ENCODE measurements at regions not wholly inside any gene's neighbourhood (a gene's known extent, or its start where the extent isn't known, plus 50 kb on each side); places are given as distances from the start of the nearest gene placed in this dataset.
"Not testable (repeated sequence)": the region's sequence is repeated elsewhere in the genome, so short reads cannot be mapped to it uniquely, and the experiment has no call there.

- intact Hi-C loops (cut with DNase I): no loop called here
- DNase-seq (no peak), ATAC-seq (ENCODE audit: poor library complexity) (peak; percentile 56)
These were observed 300.7 kb downstream of the OXSM start for GRCh38 chr3:26090589-26090988.

DNA sequence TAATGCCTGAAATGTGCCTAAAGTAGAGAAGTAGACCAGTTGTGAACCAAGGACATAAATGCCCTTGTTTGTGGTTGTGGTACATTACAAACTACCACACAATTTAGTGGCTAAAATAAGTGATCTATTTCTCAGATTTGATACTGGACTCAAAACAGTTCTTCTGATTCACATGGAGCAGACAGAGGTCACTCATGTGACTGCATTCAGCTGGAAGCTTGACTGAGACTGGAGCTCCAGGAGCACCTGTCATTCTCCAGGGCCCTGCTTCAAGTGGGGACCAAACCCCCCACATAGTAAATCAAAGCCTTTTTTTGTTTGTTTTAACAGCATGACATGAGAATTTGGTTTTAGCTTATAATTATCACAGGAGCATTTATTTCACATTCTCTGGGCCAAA lies 301.2 kb downstream of the OXSM start:
- ATAC-seq (ENCODE audit: poor library complexity) (peak; percentile 74), DNase-seq (no peak)
- intact Hi-C loops (cut with DNase I): no loop called here

DNA sequence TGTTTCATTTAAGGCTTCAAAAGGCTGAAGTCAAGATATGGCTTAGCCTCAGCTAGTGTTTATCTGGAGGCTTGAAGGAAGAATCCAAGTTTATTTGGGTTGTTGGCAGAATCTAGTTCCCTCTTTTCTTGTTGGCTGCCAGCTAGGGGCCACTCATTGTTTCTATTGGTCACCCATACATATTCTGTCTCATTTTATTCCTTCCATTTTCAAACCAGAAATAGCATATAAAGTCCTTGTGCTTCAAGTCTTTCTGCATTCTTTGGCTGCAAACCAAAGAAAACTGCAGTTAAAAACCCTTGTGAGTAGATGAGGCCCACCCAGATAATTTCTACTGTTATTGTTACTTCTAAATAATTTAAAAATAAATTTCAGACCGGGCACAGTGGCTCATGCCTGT lies 301.7 kb downstream of the OXSM start:
- intact Hi-C loops (cut with DNase I): no loop called here
- ATAC-seq (ENCODE audit: poor library complexity) (no peak), DNase-seq (no peak)

DNA sequence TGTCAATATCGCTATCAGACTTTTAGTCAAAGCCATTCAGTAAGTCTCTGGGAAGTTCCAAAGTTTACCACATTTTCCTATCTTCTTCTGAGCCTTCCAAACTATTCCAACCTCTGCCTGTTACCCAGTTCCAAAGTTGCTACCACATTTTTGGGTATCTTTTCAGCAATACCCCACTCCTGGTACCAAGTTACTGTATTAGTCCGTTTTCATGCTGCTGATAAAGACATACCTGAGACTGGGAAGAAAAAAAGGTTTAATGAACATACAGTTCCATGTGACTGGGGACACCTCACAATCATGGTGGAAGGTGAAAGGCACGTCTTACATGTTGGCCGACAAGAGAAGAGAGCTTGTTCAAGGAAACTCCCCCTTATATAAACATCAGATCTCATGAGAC lies 307.2 kb downstream of the OXSM start:
- ATAC-seq (ENCODE audit: poor library complexity); intact Hi-C loops (cut with DNase I); DNase-seq: not testable (repeated sequence)

DNA sequence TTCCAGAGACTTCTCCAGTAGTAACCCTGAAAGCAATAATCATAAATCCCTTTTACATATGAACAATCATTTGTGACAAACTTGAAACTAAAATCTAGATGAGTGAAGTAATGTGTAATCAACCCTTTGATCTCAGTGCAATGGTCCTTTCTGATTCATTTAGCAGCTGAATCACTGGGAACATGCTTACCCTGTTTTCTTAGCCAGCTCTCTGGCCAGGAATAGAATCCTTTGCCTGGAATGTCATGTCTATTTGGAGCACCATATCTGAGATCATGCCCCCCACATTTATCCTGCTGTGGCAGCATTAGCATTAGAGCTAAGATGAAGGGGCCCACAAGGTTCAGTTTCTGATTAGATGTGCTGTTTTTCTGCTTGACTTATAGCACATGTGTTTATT lies 309.8 kb downstream of the OXSM start:
- intact Hi-C loops (cut with DNase I): no loop called here
- DNase-seq (no peak), ATAC-seq (ENCODE audit: poor library complexity) (peak; percentile 94)

DNA sequence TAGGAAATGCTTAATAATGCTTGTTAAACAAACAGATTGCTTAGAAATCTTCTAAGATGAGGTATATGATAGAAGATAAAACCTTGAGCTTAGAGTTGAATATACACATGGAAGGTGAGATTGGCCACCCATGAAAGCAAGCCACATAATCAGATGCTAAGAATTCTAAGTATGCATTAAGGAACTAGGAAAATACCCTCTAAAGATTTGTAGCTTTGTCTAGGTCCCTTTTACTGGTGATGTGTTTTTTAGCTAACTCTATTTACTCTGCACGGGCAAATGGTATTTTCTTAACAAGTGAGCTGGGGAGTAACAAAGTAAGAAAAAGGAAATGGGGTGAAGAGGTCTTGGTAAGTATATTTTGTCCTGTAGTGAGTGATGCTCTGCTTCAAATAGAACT lies 310.3 kb downstream of the OXSM start:
- ATAC-seq (ENCODE audit: poor library complexity): no peak
- intact Hi-C loops (cut with DNase I): no loop called here

GRCh38 chr3:26102376-26102775 lies 312.5 kb downstream of the OXSM start:
- DNase-seq (no peak), ATAC-seq (ENCODE audit: poor library complexity) (no peak)
- intact Hi-C loops (cut with DNase I): no loop called here

More for the DNA sequence above, 310.3 kb downstream of the OXSM start:
- no peak for DNase-seq

- intact Hi-C loops (cut with DNase I): no loop called here
- DNase-seq (no peak), ATAC-seq (ENCODE audit: poor library complexity) (peak; percentile 44)
These were observed 315.0 kb downstream of the OXSM start for GRCh38 chr3:26104851-26105251.

GRCh38 chr3:26105261-26105660 lies 315.4 kb downstream of the OXSM start:
- ATAC-seq (ENCODE audit: poor library complexity) (peak; percentile 5), DNase-seq (no peak)
- intact Hi-C loops (cut with DNase I): no loop called here

GRCh38 chr3:26106228-26106627 lies 316.3 kb downstream of the OXSM start:
- intact Hi-C loops (cut with DNase I): no loop called here
- ATAC-seq (ENCODE audit: poor library complexity) (peak; percentile 79), DNase-seq (no peak)

- intact Hi-C loops (cut with DNase I): no loop called here
- no peak for DNase-seq
- ATAC-seq (ENCODE audit: poor library complexity): no peak
These were observed 319.1 kb downstream of the OXSM start for GRCh38 chr3:26108846-26109489.

GRCh38 chr3:26114851-26115250 lies 325.0 kb downstream of the OXSM start:
- intact Hi-C loops (cut with DNase I): loop anchor here (5.0 to 10.0 kb wide), 2 partner anchors 208 to 470 kb away; no protein-coding TSS in a partner anchor
- ATAC-seq (ENCODE audit: poor library complexity): peak; percentile 75
- no peak for DNase-seq

DNA sequence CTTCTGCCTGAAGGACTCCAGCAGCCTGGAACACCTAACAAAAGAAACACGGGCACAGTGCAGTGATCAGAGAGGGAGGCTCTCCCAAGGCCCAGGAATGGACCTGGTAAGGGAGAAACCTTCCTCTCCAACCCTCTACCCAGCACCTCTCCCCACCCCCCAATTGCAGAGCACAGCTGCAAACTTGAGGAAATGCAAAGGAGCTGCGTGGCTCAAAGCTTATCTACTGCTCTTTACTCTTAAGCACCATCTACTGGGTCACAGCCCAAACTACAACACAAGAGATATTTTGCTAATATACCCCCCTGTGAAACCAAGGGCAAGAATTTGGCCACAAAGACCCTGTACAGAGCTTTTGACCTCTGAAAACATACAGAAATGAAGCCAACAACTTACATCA lies 328.3 kb downstream of the OXSM start:
- ATAC-seq (ENCODE audit: poor library complexity) (peak; percentile 59), DNase-seq (no peak)
- intact Hi-C loops (cut with DNase I): loop anchor here (5.0 to 10.0 kb wide), 2 partner anchors 211 to 473 kb away; no protein-coding TSS in a partner anchor

GRCh38 chr3:26132942-26133341 lies 343.1 kb downstream of the OXSM start:
- DNase-seq: no peak
- intact Hi-C loops (cut with DNase I): no loop called here
- ATAC-seq (ENCODE audit: poor library complexity): no peak

- ATAC-seq (ENCODE audit: poor library complexity): no peak
- no peak for DNase-seq
- intact Hi-C loops (cut with DNase I): no loop called here
These were observed 351.4 kb downstream of the OXSM start for GRCh38 chr3:26141296-26141695.

GRCh38 chr3:26145769-26146168 lies 355.9 kb downstream of the OXSM start:
- ATAC-seq (ENCODE audit: poor library complexity): no peak
- intact Hi-C loops (cut with DNase I): no loop called here
- DNase-seq: no peak

- intact Hi-C loops (cut with DNase I); ATAC-seq (ENCODE audit: poor library complexity); DNase-seq: not testable (repeated sequence)
These were observed 367.5 kb downstream of the OXSM start for GRCh38 chr3:26157428-26157827.

DNA sequence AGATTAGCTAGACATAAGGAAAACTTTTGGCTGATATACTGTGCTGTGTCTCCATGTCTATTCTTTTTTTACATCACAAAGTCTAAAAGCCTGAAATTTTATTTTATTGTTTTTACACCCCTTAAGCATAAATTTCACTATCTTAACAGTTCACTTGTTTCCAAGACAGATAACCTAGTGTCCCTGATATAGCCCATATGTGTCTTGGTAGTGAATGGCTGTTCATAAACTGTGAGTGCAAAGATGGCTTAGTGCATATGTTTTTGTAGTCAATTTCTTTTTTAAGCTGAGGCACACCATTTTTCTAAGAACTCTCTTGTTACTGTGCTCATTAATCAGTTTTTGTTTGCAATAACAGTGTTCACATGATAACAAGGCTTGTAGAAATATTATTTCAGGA lies 381.1 kb downstream of the OXSM start:
- ATAC-seq (ENCODE audit: poor library complexity) (no peak), DNase-seq (no peak)
- intact Hi-C loops (cut with DNase I): no loop called here

DNA sequence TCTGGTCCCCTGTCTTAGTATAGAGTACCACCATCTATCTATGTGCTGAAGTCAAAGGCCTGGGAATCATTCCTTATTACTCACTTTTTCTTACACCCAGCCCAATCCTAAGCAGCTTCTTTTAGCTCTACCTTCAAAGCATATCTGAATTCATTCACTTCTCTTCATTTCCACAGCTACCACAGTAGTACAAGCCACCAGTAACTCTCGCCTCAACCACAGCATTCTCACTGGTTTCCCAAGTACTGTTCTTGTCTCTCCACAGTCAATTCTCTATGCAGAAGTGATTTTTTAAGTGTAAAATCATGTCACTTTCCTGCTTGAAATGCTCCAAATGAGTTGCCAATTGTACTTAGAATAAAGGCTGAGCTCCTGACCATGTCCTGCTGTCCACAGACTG lies 401.7 kb downstream of the OXSM start:
- intact Hi-C loops (cut with DNase I): no loop called here
- ATAC-seq (ENCODE audit: poor library complexity) (no peak), DNase-seq (no peak)

- intact Hi-C loops (cut with DNase I): no loop called here
- ATAC-seq (ENCODE audit: poor library complexity) (no peak), DNase-seq (no peak)
These were observed 403.7 kb downstream of the OXSM start for GRCh38 chr3:26193558-26193957.

- DNase-seq: no peak
- intact Hi-C loops (cut with DNase I): no loop called here
- ATAC-seq (ENCODE audit: poor library complexity): no peak
These were observed 406.9 kb downstream of the OXSM start for GRCh38 chr3:26196781-26197180.
